GM12874 (cell line): ENCODE measurements at regions not wholly inside any gene's neighbourhood (a gene's known extent, or its start where the extent isn't known, plus 50 kb on each side); places are given as distances from the start of the nearest gene placed in this dataset.

ENCODE experiments used
- CTCF ChIP-seq: IDR thresholded peaks from 2 replicates; pipeline ENCODE4 v1.5.1; 2011; ENCODE audit warnings: low read depth, mild to moderate bottlenecking, control low read depth, low read length, moderate library complexity; ENCODE audit not compliant: insufficient read depth

GRCh38 chr2:163953390-163953907 is 217.6 kb upstream of the FIGN start:
- no peak for TF ChIP-seq CTCF

- TF ChIP-seq CTCF: no peak
These were observed 215.5 kb upstream of the FIGN start for GRCh38 chr2:163951312-163951711.

GRCh38 chr2:163949693-163950092 is 213.9 kb upstream of the FIGN start:
- no peak for TF ChIP-seq CTCF

GRCh38 chr2:163944347-163944737 is 208.5 kb upstream of the FIGN start:
- no peak for TF ChIP-seq CTCF

GRCh38 chr2:163943403-163944346 is 207.9 kb upstream of the FIGN start:
- no peak for TF ChIP-seq CTCF

- no peak for TF ChIP-seq CTCF
These were observed 198.3 kb upstream of the FIGN start for GRCh38 chr2:163934131-163934530.

- no peak for TF ChIP-seq CTCF
These were observed 183.9 kb upstream of the FIGN start for GRCh38 chr2:163919717-163920116.
